Left colon (tissue), 2 donors: ENCODE measurements at regions not wholly inside any gene's neighbourhood (a gene's known extent, or its start where the extent isn't known, plus 50 kb on each side); places are given as distances from the start of the nearest gene placed in this dataset.
"Not testable (repeated sequence)": the region's sequence is repeated elsewhere in the genome, so short reads cannot be mapped to it uniquely, and the experiment has no call there.

Experiments
- ATAC-seq: fragments of 200-7000 bp; cut with Tn5 transposase; one replicate; pipeline ENCODE4 v1.9.1; 2020; ENCODE audit warnings: mild to moderate bottlenecking, moderate library complexity
- DNase-seq, 2 donors: peaks; one replicate each; pipeline ENCODE4 v3.0.0-alpha.2; 2020
- intact Hi-C, 2 donors: fragments of 100-400 bp; cut with DNase I in 1 of 2; cut with micrococcal nuclease in 1 of 2; formaldehyde crosslinking; loops; one replicate each; pipeline versions ENCODE4 v1.11.2 to v1.14.0; 2022; cut with DNase I, micrococcal nuclease
- donor health status: DM: no; HTN: no; CAD: no.
- donor health status: DM: yes; HTN: yes; CAD: no.

DNA sequence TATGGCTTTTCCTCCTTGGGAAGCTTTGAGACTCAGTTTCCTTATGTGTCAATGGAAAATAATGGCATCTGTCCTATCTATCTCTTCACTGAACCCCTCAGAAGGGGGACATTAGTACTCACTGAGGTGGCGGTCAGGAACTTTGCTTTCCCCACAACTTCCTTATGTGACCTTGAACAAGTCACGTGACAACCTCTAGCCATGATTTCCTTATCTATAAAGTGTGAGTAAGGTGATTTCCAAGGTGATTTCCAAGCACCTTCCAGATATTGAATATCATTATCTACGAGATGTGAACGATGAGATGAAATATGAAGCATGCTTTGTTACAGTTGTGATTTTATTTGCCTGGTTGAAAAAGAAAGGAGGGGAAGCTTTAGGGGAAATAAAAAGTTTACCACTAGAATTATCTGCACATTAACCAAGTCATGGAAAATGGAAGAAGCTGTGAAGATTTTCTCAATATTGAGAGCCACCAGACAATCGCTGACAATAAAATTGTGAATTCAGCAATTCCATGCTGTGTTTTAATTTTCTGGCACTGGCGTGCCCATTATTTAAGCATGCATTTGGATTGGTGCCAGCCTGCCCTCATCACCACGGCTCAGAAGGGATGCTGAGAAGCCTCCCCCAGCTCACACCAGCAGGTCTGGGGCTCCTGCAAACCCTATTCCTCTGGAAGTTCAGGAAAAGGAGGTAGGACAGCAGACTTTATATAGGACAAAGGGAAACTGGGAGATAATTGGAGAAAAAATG, 255.3 kb downstream of the CD83 start:
- ATAC-seq (peak; percentile 20), DNase-seq (no peak)
- intact Hi-C loops = no loop called here

DNA sequence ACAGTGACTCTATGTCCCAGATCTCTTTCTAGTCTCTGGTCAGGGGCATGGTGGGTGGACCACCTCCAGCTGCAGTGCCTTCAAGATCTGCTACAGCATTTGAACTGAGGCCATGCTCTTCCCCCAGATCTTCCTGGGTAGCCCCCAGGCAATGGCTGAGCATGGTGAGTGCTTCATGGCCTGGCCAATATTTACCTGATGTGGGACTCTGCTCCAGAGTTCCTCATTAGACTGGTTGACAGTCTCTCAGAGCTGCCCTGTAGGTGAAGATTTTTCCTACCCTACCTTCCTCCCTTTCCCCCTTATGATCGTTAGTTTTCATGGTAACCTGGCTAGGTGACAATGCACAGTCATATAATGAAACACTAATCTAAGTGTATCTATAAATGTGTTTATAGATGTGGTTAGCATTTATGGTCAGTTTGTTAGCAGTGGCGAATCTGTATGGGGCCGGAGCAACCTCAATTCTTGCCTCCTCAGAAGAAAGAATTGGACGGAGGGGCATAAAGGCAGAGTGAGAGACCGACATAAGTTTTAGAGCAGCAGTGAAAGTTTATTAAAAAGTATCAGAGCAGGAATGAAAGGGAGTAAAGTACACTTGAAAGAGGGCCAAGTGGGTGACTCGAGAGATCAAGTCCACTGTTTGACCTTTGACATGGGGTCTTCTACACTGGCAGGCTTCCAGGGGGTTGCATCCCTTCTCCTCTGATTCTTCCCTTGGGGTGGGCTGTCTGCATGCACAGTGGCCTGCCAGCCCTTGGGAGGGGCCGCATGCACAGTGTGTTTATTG, 256.3 kb downstream of the CD83 start:
- ATAC-seq (peak; percentile 94), DNase-seq (peak in 1 of 2 donors; percentile 20)
- intact Hi-C loops = no loop called here

DNA sequence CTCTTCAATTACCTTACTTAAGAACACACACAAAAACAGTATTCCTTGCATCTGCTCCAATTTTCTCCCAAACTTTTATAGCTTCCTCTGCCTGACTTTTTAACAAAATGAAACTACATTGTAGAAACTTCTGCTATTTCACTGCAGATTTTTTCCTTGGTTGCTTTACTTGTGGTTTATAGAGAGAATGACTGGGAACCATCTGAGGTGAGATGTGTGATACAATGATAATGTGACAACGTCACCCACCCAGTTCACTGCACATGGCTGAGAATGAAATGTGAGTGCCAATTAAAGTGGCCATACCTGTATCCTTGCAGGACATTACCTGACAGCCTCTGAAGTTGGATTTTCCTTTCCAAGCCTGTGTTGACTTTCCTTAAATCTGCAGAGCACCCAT, 258.4 kb downstream of the CD83 start:
- no peak for ATAC-seq
- no peak for DNase-seq
- intact Hi-C loops = no loop called here

DNA sequence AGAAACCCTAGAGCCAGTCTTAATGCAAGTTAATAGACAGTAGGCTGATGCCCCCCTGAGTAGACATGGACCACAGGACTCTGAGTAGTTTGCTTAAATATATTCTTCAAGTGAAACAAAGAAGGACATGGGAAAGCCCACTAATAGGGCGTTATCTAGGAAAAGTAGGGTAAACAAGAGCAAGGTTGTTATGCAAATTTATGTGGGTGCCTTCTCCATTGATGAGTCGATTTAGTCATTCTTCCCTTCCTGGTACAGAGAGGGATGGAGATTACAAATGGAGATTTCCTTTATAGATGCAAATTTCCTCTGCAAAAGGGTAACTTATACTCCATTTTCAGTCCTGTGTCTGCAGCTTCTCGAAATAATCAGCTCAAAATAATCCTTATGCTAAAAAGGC, 262.0 kb downstream of the CD83 start:
- intact Hi-C loops = no loop called here
- ATAC-seq (no peak), DNase-seq (no peak)

DNA sequence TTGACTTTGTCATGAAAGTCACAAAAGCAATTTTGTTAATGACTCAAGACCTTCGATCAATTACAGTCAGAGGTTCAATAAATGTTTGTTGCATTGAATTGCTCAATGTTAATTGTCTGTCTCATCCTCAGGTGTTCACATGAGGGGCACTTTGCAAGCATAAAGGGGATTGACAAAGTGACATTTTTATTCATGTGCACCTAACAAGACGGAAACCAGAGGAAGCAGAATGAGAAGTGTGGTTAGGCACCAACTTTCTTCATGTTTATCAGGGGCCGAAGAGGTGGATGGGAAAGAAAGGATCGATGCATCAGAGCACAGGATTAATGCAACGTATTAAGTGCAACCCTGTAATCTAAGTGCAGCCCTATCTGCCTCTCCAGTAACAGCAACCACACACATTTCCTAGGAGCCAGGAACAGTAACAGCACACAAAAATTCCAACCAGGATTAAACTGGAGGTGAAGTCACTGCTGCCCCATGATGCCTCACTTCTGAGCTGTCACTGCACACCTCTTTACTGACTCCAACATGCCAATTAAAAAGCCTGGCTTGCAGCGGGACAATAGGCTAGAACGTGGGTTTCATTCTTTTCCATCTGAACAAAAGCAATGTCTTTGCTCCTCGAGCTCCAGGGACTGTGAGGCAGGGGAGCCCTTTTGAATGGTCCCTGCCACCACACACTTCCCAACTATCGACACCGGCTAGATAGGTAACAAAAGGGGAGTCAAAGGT, 262.7 kb downstream of the CD83 start:
- no peak for DNase-seq
- intact Hi-C loops = no loop called here
- no peak for ATAC-seq

DNA sequence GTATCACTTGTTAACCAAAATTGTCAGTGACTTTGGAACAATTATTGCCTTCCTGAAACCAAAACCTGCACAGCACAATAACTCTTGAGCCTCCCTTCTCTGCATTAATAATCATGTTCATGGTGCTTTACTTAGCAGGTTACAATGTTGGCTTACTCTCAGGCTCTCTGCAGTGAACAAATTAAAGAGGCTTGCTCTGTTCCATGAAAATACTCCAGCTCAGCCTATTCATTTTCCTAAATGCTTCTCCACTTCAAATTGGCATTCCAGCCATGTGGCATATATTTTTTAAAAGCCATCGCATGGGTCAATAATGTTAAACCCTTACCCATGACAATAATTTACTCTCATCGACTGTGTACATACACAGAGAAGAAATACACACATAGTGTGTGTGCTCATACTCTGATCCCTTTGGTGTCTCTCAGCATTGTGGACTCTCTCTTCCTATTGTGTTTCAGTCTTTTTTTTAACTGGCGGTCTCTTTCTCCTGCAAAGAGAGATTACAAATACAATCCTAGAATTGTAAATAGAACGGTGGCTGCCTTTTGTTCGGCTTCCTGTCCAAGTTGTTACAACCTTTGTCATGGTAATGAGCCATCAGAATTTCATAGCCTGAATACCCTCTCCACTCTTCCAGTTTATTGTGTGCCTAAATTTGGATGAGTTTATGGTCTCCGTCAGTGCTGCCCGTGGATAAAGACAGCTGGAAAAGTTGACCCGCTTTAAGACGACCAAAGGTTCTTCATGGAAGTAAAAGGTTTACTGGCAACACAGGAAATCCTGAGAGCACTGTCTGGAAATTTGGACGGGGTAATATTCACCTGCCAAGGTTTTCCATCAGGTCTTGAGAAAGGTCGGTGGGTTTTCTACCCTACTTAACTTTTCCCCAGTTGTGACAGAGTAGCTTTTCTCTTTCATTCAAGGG, 263.6 kb downstream of the CD83 start:
- ATAC-seq (peak; percentile 19), DNase-seq (no peak)
- intact Hi-C loops = no loop called here

DNA sequence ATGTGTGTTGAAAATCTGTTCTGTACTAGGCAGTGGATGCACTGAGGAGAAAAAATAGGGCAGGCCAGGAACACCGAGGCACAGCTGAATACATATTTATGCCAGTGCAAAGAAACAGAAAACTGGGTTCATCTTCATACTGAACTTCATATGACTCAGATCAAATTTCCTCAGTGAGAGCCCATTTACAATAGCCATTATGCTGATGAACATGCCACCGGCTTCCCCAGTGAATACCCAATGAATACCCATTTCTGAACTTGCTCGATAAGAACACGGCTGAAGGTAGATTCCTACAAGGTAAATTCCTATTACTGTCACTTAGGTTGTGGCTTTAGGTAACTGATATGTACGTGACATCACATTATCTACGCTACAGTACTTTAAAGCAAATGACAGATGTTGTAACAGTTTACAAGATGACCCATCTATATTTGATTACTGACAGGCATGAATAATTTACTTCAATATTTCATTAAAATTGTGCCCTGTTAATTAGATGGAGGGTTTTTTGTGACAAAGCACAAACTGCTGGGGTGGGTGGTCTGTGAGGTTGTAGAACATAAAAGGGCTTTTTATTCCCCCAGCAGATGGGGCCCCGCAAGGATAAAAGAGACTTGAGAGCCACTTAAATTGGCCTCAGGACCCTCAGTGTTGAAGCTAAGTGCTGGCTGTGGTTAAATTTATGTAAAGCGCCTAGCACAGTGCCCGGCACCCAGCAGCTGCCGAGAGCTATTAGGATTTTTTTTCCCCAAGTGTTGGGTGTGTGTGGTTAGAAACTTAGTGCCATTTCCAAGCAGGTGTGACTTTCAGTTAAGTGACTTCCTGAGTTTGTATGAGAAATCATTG, 264.5 kb downstream of the CD83 start:
- intact Hi-C loops = no loop called here
- DNase-seq = no peak
- ATAC-seq = no peak

DNA sequence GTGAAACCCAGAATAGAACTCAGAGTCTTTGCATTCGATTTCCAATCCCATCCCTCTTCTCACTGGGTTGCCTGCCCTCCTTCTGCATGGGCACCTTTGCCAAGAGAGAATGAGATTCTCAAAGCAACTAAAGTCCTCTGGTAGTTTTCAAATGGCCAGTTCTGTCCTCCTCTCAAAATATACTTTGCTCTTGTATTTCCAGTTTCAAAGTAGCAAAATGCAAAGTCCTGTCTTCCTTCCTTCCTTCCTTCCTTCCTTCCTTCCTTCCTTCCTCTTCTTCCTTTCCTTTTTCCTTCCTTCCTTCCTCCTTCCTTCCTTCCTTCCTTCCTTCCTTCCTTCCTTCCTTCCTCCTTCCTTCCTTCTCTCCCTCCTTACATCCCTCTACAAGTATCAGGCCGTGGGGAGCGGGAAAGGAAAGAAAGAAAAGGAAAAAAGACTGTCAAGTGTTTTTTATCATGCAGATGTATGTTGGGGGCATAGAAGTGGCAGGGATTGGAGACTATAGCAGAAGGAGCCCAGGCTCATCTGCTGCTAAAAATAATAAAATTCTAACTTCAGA, 265.2 kb downstream of the CD83 start:
- no peak for ATAC-seq
- DNase-seq = no peak
- intact Hi-C loops = no loop called here

DNA sequence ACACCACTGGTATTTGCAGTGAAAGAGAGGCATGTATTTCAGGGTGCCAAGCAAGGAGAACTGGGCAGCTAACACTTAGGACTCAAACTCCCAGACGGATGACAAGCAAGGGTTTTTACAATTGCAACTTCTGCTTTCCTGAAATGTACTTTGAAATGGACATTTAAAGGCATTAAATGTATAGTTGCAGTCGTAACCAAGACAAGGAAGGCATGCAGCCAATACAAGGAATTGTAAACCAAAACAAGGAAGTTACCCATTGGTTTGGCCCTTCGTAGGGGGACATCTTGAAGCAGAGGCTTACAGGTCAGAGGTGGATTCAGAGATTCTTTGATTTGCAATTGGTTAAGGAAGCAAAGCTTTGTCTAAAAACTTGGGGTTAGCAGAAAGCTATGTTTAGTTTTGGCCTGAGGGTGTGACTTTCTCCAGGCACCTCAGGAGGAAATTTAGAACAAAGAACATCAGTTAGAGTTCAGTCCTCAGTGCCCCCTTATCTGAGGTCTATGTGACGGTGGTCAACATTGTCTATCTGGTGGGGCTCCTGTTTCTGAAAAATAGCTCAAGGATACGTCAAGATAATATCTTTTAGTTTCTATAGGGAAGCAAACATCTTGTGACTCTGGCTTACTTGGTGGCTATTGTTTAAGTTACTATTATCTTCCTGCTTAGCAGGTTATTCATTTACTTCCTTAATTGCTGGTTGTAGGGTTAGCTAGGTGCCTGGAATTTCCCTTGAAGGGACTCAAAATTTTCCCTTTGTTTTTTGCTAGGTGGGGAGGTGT, 266.0 kb downstream of the CD83 start:
- no peak for DNase-seq
- intact Hi-C loops = no loop called here
- ATAC-seq = peak; percentile 83

DNA sequence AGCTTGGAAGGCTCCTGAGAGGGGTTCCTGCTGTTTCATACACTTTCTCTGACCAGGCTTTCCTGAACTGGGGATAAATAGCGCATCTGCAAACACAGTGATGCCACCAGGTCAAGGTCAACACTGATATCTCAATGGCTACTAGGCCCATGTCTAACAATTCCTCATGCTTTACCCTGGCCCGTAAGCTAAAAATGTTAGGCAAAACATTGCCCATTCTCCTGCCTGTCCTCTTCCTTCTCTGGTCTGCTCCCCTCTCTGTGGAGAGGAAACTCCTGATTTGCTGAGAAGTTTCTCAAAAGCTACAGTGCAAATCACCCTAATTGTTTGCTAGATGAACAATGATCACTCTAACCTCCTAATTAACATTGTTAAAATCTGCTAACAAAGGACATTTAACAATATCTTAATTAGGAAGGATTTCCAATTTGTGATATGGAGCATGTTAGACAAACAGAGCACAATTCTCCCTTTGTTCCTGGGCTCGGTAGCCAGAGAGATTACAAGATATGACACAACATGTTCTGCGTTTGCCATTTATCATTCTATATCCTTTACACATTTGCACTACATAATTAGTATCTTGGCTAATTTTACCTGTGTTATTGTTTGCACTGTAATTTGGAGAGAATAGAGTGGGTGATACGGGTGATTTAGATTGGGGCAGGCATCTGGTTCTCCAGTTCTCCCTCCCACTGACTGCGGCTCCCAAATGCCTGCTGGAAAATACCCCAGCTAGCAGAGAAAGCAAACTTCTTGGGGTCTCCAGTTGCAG, 266.8 kb downstream of the CD83 start:
- ATAC-seq (peak; percentile 31), DNase-seq (no peak)

DNA sequence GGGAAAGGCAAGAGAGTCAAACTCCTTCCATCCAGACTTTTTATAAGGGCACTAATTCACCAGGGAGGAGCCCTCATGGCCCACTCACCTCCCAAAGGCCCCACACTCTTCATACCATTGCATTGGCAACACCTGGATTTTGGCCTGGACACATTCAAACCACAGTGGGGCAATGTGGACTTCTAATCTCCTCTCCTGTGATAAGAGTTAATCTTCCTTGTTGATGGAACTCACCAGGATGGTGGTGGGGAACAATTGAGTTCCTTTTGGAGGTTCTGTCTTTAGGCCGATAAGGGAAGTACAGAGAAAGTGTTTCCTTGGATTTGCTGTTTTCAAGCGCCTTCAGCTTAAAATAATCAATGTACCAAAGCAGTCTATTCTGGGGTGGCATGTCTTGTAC, 268.7 kb downstream of the CD83 start:
- DNase-seq = no peak
- ATAC-seq = no peak
- intact Hi-C loops = no loop called here

More for the DNA sequence above, 266.8 kb downstream of the CD83 start:
- intact Hi-C loops = no loop called here

DNA sequence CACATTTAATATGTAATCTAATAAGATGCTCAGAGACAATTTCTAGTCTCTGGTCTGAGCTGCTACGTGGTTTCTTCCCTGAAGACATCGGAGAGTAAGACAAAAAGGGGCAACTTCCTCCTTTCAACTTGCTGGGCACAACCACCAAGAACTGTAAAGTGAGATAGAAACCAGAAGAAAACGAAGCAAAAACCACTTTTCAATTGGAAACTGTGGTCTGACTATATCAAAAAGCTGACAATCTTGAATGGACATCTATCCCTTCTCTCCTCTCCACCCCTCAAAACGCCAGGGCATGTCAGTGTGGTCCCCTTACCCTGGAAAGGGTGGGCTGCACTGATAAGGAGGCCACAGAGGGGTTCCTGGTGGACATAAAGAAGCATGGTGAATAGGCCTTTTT, 269.1 kb downstream of the CD83 start:
- ATAC-seq = no peak
- intact Hi-C loops = no loop called here
- no peak for DNase-seq

DNA sequence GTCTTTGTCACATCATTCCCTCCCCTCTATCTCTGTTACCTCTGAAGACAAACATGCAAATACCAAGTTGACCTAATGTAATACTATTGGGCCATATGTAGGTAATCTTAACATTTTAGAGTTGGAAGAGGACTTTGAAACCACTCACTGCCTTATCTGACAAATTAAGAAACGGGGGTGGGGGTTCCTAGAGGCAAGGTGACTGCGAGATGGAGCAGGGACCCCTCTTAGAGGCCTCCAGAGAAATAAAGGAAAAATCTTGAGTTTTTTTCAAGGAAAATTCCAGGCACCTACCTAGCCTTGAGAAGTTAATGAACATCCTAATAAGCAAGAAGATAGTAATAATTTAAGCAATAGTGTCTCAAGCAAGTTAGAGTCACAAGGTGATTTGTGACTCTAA, 270.8 kb downstream of the CD83 start:
- no peak for ATAC-seq
- intact Hi-C loops = no loop called here
- no peak for DNase-seq

DNA sequence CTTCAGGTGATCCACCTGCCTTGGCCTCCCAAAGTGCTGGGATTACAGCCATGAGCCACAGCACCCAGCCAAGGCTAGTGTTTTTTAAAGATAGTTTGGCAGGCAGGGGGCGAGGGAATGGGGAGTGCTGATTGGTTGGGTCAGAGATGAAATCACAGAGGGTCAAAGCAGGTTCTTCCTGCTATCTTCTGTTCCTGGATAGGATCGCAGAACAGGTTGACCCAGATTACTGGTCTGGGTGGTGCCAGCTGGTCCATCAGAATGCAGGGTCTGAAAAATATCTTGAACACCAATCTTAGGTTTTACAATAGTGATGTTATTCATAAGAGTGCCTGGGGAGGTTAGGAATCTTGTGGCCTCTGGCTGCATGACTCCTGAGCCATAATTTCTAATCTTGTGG, 272.2 kb downstream of the CD83 start:
- ATAC-seq, intact Hi-C loops, DNase-seq: not testable (repeated sequence)

DNA sequence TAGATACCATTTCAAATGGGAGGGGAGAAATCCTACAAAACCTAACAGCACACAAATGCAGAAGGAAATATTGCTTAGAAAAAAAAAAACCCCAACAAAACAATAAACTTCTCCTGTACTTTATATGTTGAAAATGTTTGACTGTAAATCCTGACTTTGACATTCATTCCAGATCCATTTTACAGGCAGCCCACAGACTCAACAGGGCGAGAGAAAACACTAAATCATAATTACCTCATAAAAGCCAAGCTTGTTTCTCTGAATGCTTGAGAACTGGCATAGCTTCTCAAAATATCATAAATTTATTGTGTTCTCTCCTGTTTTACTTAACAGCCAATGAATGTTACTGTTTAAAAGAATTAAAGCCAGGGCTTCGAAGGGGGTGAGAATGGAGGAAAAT, 273.2 kb downstream of the CD83 start:
- ATAC-seq (peak; percentile 46), DNase-seq (no peak)
- intact Hi-C loops = no loop called here

DNA sequence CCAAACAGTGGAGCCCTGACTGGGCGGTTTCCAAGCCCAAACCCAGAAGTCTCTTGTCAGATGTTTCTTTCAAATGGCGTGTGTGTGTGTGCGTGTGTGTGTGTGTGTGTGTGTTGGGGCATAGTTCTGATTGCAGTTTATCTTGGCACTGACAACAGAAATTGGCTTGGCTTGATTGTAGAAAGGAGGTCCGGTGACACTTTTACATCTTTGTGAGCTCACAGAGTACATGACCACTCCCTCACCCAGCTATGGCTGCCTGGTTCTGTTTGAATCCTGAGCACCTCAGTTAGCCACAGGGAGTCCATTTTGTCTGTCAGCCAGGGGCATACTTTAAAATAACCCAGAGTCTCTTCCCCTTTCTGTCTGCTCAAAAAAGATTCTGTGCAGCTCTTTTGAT, 276.3 kb downstream of the CD83 start:
- DNase-seq (peak in 1 of 2 donors; percentile 58), ATAC-seq (peak; percentile 87)
- intact Hi-C loops = no loop called here
